H1 (cell line): ENCODE measurements at regions not wholly inside any gene's neighbourhood (a gene's known extent, or its start where the extent isn't known, plus 50 kb on each side); places are given as distances from the start of the nearest gene placed in this dataset.

Source experiments
- CTCF ChIA-PET: fragments of 300-600 bp; sonication (Branson Sonifier 250); formaldehyde crosslinking; loops from one replicate; lab custom pipeline; 2021; ENCODE audit not compliant: partially characterized antibody; lab: Charles Lee
- POLR2A ChIA-PET: fragments of 300-600 bp; sonication (Branson Sonifier 250); formaldehyde crosslinking; loops from one replicate; lab custom pipeline; 2021; ENCODE audit warnings: inconsistent platforms; ENCODE audit not compliant: partially characterized antibody; lab: Charles Lee
- DNase-seq, 2 experiments: peaks; one replicate each; pipeline versions ENCODE4 v3.0.0 to v3.0.0-alpha.2; 2010 to 2022; ENCODE audit warnings: low spot score in 2 of 2, low read depth in 1 of 2, mixed read lengths in 1 of 2
- FAIRE-seq: peaks from 2 replicates; lab custom pipeline; 2011; peaks lifted over from hg19 to GRCh38; lab: Jason Lieb, UNC
- H2AFZ ChIP-seq: 2 replicates; pipeline ENCODE4 v1.8.1; 2012; ENCODE audit warnings: low read length, inconsistent platforms
- H2AK5ac ChIP-seq: 2 replicates; pipeline ENCODE4 v1.6.1; 2013; ENCODE audit warnings: low read depth, low read length
- H2BK120ac ChIP-seq: replicated peaks from 2 replicates; pipeline ENCODE3; 2013; ENCODE audit warnings: low read depth, low read length, inconsistent platforms
- H2BK12ac ChIP-seq: 2 replicates; pipeline ENCODE4 v1.6.1; 2013; ENCODE audit warnings: low read depth, low read length
- H2BK15ac ChIP-seq: 2 replicates; pipeline ENCODE4 v1.6.1; 2013; ENCODE audit warnings: low read length
- H2BK20ac ChIP-seq: 2 replicates; pipeline ENCODE4 v1.6.1; 2013; ENCODE audit warnings: low read length
- H2BK5ac ChIP-seq: 2 replicates; pipeline ENCODE4 v1.6.1; 2013; ENCODE audit warnings: low read depth, low read length
- H3K14ac ChIP-seq: 2 replicates; pipeline ENCODE4 v1.6.1; 2013; ENCODE audit warnings: inconsistent platforms; ENCODE audit not compliant: insufficient read length
- H3K18ac ChIP-seq: 2 replicates; pipeline ENCODE4 v1.6.1; 2013; ENCODE audit warnings: low read length; ENCODE audit errors: extremely low read depth
- H3K23ac ChIP-seq: 2 replicates; pipeline ENCODE4 v1.6.1; 2013; ENCODE audit warnings: inconsistent platforms; ENCODE audit not compliant: insufficient read length
- H3K23me2 ChIP-seq: 2 replicates; pipeline ENCODE4 v1.6.1; 2013; ENCODE audit warnings: low read depth, low read length
- H3K27ac ChIP-seq: 2 replicates; pipeline ENCODE4 v1.6.1; 2011; ENCODE audit warnings: low read depth, low read length, inconsistent platforms
- H3K27me3 ChIP-seq, 4 experiments: replicated peaks in 1 of 4; 1 replicate in 1 of 4; 2 replicates in 3 of 4; pipeline versions ENCODE4 v1.6.1 to v1.8.1; 2011 to 2013; ENCODE audit warnings: low read length in 3 of 4, mild to moderate bottlenecking in 3 of 4, inconsistent platforms in 2 of 4, mixed read lengths in 2 of 4, moderate library complexity in 1 of 4; ENCODE audit not compliant: control insufficient read depth in 3 of 4, insufficient read depth in 3 of 4; ENCODE audit errors: extremely low read depth in 1 of 4
- H3K36me3 ChIP-seq, 4 experiments: 2 replicates each; pipeline versions ENCODE4 v1.6.1 to v1.8.1; 2011 to 2013; ENCODE audit warnings: mild to moderate bottlenecking in 4 of 4, low read length in 3 of 4, moderate library complexity in 2 of 4, control low read depth in 1 of 4, inconsistent platforms in 1 of 4; ENCODE audit not compliant: insufficient read depth in 4 of 4, control insufficient read depth in 2 of 4
- H3K4ac ChIP-seq: replicated peaks from 2 replicates; pipeline ENCODE3; 2013; ENCODE audit warnings: low read length, low read depth, mixed read lengths, inconsistent platforms; ENCODE audit not compliant: insufficient read length
- H3K4me1 ChIP-seq, 4 experiments: replicated peaks in 1 of 4; 1 replicate in 1 of 4; 2 replicates in 3 of 4; pipeline versions ENCODE4 v1.6.1 to v1.8.1; 2011 to 2013; ENCODE audit warnings: low read length in 3 of 4, inconsistent platforms in 2 of 4, mixed read lengths in 1 of 4; ENCODE audit not compliant: insufficient read depth in 4 of 4, control insufficient read depth in 3 of 4
- H3K4me2 ChIP-seq, 2 experiments: 2 replicates each; pipeline versions ENCODE4 v1.6.1 to v1.8.1; 2011 to 2013; ENCODE audit warnings: low read depth in 2 of 2, low read length in 2 of 2, control low read depth in 1 of 2, inconsistent platforms in 1 of 2, mild to moderate bottlenecking in 1 of 2; ENCODE audit not compliant: insufficient read depth in 1 of 2
- H3K4me3 ChIP-seq, 4 experiments: fragments of 200-600, 300-600 bp in 1 of 4; sonication (generic), shearing (Covaris generic), sonication (Bioruptor Twin) in 1 of 4; 2 replicates each; pipeline versions ENCODE4 v1.5.1 to v1.8.1; 2011 to 2016; ENCODE audit warnings: low read length in 4 of 4, low read depth in 3 of 4, control low read depth in 2 of 4, inconsistent platforms in 2 of 4, mild to moderate bottlenecking in 2 of 4, mixed read lengths in 1 of 4, moderate library complexity in 1 of 4; ENCODE audit not compliant: insufficient read depth in 2 of 4; ENCODE audit errors: extremely low read depth in 1 of 4
- H3K56ac ChIP-seq: replicated peaks from 2 replicates; pipeline ENCODE3; 2013; ENCODE audit warnings: low read depth, mild to moderate bottlenecking, mixed read lengths, low read length, inconsistent platforms; ENCODE audit not compliant: insufficient read length
- H3K79me1 ChIP-seq: 2 replicates; pipeline ENCODE4 v1.6.1; 2013; ENCODE audit warnings: low read depth, low read length, control low read depth
- H3K79me2 ChIP-seq, 2 experiments: 2 replicates each; pipeline versions ENCODE4 v1.6.1 to v1.8.1; 2012 to 2013; ENCODE audit warnings: low read length in 2 of 2, mild to moderate bottlenecking in 2 of 2, inconsistent platforms in 1 of 2; ENCODE audit not compliant: insufficient read depth in 2 of 2, control insufficient read depth in 1 of 2
- H3K9ac ChIP-seq, 4 experiments: replicated peaks in 1 of 4; 1 replicate in 1 of 4; 2 replicates in 3 of 4; pipeline versions ENCODE4 v1.6.1 to v1.8.1; 2011 to 2013; ENCODE audit warnings: low read depth in 3 of 4, low read length in 3 of 4, control low read depth in 2 of 4, mild to moderate bottlenecking in 2 of 4, moderate library complexity in 2 of 4, inconsistent platforms in 1 of 4; ENCODE audit errors: extremely low read depth in 1 of 4
- H3K9me3 ChIP-seq, 2 experiments: 2 replicates each; pipeline versions ENCODE4 v1.6.1 to v1.8.1; 2012 to 2013; ENCODE audit warnings: mild to moderate bottlenecking in 2 of 2, moderate library complexity in 2 of 2, control low read depth in 1 of 2, inconsistent platforms in 1 of 2, low read depth in 1 of 2, low read length in 1 of 2, mixed read lengths in 1 of 2; ENCODE audit not compliant: insufficient read depth in 2 of 2
- H4K20me1 ChIP-seq, 2 experiments: replicated peaks in 1 of 2; 2 replicates each; pipeline versions ENCODE3 to v1.8.1; 2011 to 2013; ENCODE audit warnings: inconsistent platforms in 2 of 2, low read length in 2 of 2, mild to moderate bottlenecking in 1 of 2; ENCODE audit not compliant: insufficient read depth in 2 of 2, control insufficient read depth in 1 of 2
- H4K5ac ChIP-seq: 2 replicates; pipeline ENCODE4 v1.6.1; 2013; ENCODE audit warnings: low read length, low read depth, mixed read lengths, inconsistent platforms; ENCODE audit not compliant: insufficient read length
- H4K8ac ChIP-seq: 2 replicates; pipeline ENCODE4 v1.8.0; 2013; ENCODE audit warnings: mild to moderate bottlenecking, moderate library complexity, low read length, inconsistent platforms; ENCODE audit not compliant: insufficient read depth; ENCODE audit errors: extremely low read depth
- H4K91ac ChIP-seq: replicated peaks from 2 replicates; pipeline ENCODE3; 2013; ENCODE audit warnings: low read length, mixed read lengths, inconsistent platforms; ENCODE audit not compliant: insufficient read length
- CBX8 ChIP-seq: fragments of 300-800, 300-1000 bp; sonication (generic); IDR thresholded peaks from 2 replicates; pipeline ENCODE4 v1.7.1; 2016; ENCODE audit warnings: low read depth, low read length, borderline replicate concordance
- CREB1 ChIP-seq: IDR thresholded peaks from 2 replicates; pipeline ENCODE4 v1.6.1; 2012; ENCODE audit warnings: inconsistent platforms
- CTBP2 ChIP-seq: IDR thresholded peaks from 2 replicates; pipeline ENCODE4 v1.7.0; 2011; ENCODE audit warnings: borderline replicate concordance, mild to moderate bottlenecking, moderate library complexity, mixed read lengths, low read length; ENCODE audit not compliant: insufficient read depth, insufficient read length
- EP300 ChIP-seq, 2 experiments: IDR thresholded peaks; 1 replicate in 1 of 2; 2 replicates in 1 of 2; pipeline ENCODE4 v1.6.1; 2011 to 2012; ENCODE audit warnings: low read depth in 2 of 2, low read length in 2 of 2, mild to moderate bottlenecking in 2 of 2, borderline replicate concordance in 1 of 2, inconsistent platforms in 1 of 2, moderate library complexity in 1 of 2
- FOSL1 ChIP-seq: IDR thresholded peaks from 2 replicates; pipeline ENCODE4 v1.6.1; 2011; ENCODE audit warnings: mild to moderate bottlenecking, low read depth, low read length, moderate library complexity; ENCODE audit not compliant: insufficient read depth
- GABPA ChIP-seq: IDR thresholded peaks from 2 replicates; pipeline ENCODE4 v1.6.1; 2011; ENCODE audit warnings: mild to moderate bottlenecking, low read length, moderate library complexity, borderline replicate concordance; ENCODE audit not compliant: insufficient read depth
- HDAC2 ChIP-seq, 2 experiments: fragments of 300-600 bp in 1 of 2; sonication (generic) in 1 of 2; IDR thresholded peaks; 2 replicates each; pipeline ENCODE4 v1.6.1; 2011 to 2012; ENCODE audit warnings: low read depth in 2 of 2, low read length in 2 of 2, mild to moderate bottlenecking in 2 of 2, moderate library complexity in 2 of 2, borderline replicate concordance in 1 of 2, inconsistent platforms in 1 of 2
- KDM4A ChIP-seq: IDR thresholded peaks from one replicate; pipeline ENCODE4 v1.7.1; 2012; ENCODE audit warnings: low read depth, mild to moderate bottlenecking, moderate library complexity, low read length, inconsistent platforms; ENCODE audit not compliant: severe bottlenecking
- MAFK ChIP-seq: IDR thresholded peaks from 2 replicates; pipeline ENCODE4 v1.6.1; 2012; ENCODE audit warnings: low read depth, mild to moderate bottlenecking, improper control_type of control experiment, low read length
- POU5F1 ChIP-seq: IDR thresholded peaks from 2 replicates; pipeline ENCODE4 v1.6.1; 2011; ENCODE audit warnings: low read depth, mild to moderate bottlenecking, low read length, moderate library complexity
- SP1 ChIP-seq: IDR thresholded peaks from 2 replicates; pipeline ENCODE4 v1.6.1; 2011; ENCODE audit warnings: low read depth, low read length
- SP4 ChIP-seq: IDR thresholded peaks from 2 replicates; pipeline ENCODE4 v1.6.1; 2012; ENCODE audit warnings: low read length, inconsistent platforms
- SRF ChIP-seq: IDR thresholded peaks from 2 replicates; pipeline ENCODE4 v1.6.1; 2011; ENCODE audit warnings: mild to moderate bottlenecking, low read depth, low read length, moderate library complexity

DNA sequence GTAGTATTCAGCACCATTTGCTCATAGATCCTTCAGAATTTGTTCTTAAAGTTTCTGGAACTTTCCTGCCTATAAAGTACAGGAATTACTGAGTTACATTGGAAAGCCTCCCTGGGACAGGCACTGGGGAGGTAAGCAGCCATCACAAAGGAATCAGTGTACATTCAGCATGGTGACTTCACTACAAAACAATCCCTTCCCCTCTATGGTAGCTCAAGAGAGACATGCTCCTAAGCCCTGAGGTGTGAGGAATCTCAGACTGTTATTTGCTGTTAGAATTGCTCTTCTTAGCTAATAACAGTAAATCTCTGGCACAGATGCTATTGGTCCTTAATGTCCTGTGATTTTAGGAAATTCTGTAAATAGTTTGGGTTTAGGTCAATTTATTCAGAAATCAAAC, 1898.0 kb upstream of the PCDH7 start:
- Histone ChIP-seq H3K4me3 (no peak overlapping the region), H2BK120ac (no peak overlapping the region), H3K27ac (no peak overlapping the region), H2AFZ (no peak overlapping the region), H3K4ac (no peak overlapping the region), H2BK12ac (no peak overlapping the region), H3K79me1 (no peaks in the 10 kb centered on the region), H4K91ac (no peak overlapping the region), H3K27me3 (no peaks in the 10 kb centered on the region), H2BK15ac (no peak overlapping the region), H3K9me3 (no peaks in the 10 kb centered on the region; a peak in 1 of 4 replicates), H4K5ac (no peak overlapping the region), H3K18ac (no peak overlapping the region), H3K4me2 (no peak overlapping the region), H2BK5ac (no peak overlapping the region), H3K36me3 (no peaks in the 10 kb centered on the region), H3K79me2 (no peaks in the 10 kb centered on the region), H3K14ac (no peak overlapping the region), H4K8ac (no peak overlapping the region), H3K4me1 (no peaks in the 10 kb centered on the region), H3K56ac (no peak overlapping the region), H3K23me2 (no peaks in the 10 kb centered on the region), H4K20me1 (no peaks in the 10 kb centered on the region), H3K23ac (no peak overlapping the region), H2BK20ac (no peak overlapping the region), H3K9ac (no peak overlapping the region), H2AK5ac (no peak overlapping the region)
- ChIA-PET POLR2A (no interaction called here), CTCF (no interaction called here)
- DNase-seq: no peak
- no peak for TF ChIP-seq SRF
- no peak for TF ChIP-seq GABPA
- no peak for TF ChIP-seq FOSL1
- TF ChIP-seq EP300 (IDR thresholded peaks at IDR 0.05; ENCODE audit: borderline replicate concordance in 1 of 2, low read depth in 2 of 2, low read length in 2 of 2): no peak
- no peak for TF ChIP-seq CBX8
- no peak for TF ChIP-seq SP4
- TF ChIP-seq POU5F1: no peak
- TF ChIP-seq CREB1: no peak
- no peak for TF ChIP-seq KDM4A
- TF ChIP-seq HDAC2 (IDR thresholded peaks at IDR 0.05; ENCODE audit: borderline replicate concordance in 1 of 2, low read depth in 2 of 2, low read length in 2 of 2): no peak
- no peak for TF ChIP-seq SP1
- TF ChIP-seq MAFK: no peak
- TF ChIP-seq CTBP2: no peak
- FAIRE-seq: no peak
